OCI-M1 (cell line): ENCODE measurements at regions not wholly inside any gene's neighbourhood (a gene's known extent, or its start where the extent isn't known, plus 50 kb on each side); places are given as distances from the start of the nearest gene placed in this dataset.

ENCODE experiments used
- DNase-seq: peaks from one replicate; lab custom pipeline; 2025; lab: John Stamatoyannopoulos, UW

- DNase-seq, result no peak
Measured at GRCh38 chr1:201748335-201748734, 80.6 kb upstream of the IPO9 start.

- no peak for DNase-seq
Measured at GRCh38 chr1:201749059-201749690, 79.8 kb upstream of the IPO9 start.

GRCh38 chr1:201750120-201750519 lies 78.8 kb upstream of the IPO9 start:
- no peak for DNase-seq

GRCh38 chr1:201750934-201751333 lies 78.0 kb upstream of the IPO9 start:
- DNase-seq, result no peak

GRCh38 chr1:201751872-201752271 lies 77.1 kb upstream of the IPO9 start:
- DNase-seq, result no peak

GRCh38 chr1:201752333-201752732 lies 76.6 kb upstream of the IPO9 start:
- DNase-seq, result no peak

GRCh38 chr1:201753492-201753891 lies 75.5 kb upstream of the IPO9 start:
- no peak for DNase-seq

GRCh38 chr1:201754353-201754752 lies 74.6 kb upstream of the IPO9 start:
- DNase-seq, result no peak

- no peak for DNase-seq
Measured at GRCh38 chr1:201755200-201755599, 73.8 kb upstream of the IPO9 start.

- no peak for DNase-seq
Measured at GRCh38 chr1:201756406-201756805, 72.6 kb upstream of the IPO9 start.

GRCh38 chr1:201758499-201759050 lies 70.4 kb upstream of the IPO9 start:
- DNase-seq, result no peak

- no peak for DNase-seq
Measured at GRCh38 chr1:201759194-201759815, 69.7 kb upstream of the IPO9 start.

- DNase-seq, result no peak
Measured at GRCh38 chr1:201760516-201760915, 68.4 kb upstream of the IPO9 start.

GRCh38 chr1:201761178-201761577 lies 67.8 kb upstream of the IPO9 start:
- no peak for DNase-seq

GRCh38 chr1:201761871-201762270 lies 67.1 kb upstream of the IPO9 start:
- no peak for DNase-seq

GRCh38 chr1:201762381-201762780 lies 66.6 kb upstream of the IPO9 start:
- no peak for DNase-seq

- no peak for DNase-seq
Measured at GRCh38 chr1:201763455-201764140, 65.4 kb upstream of the IPO9 start.

- DNase-seq, result no peak
Measured at GRCh38 chr1:201764166-201764565, 64.8 kb upstream of the IPO9 start.

- DNase-seq, result no peak
Measured at GRCh38 chr1:201764579-201764978, 64.4 kb upstream of the IPO9 start.

- no peak for DNase-seq
Measured at GRCh38 chr1:201766131-201766866, 62.7 kb upstream of the IPO9 start.

- DNase-seq, result no peak
Measured at GRCh38 chr1:201767339-201767738, 61.6 kb upstream of the IPO9 start.

GRCh38 chr1:201769072-201769471 lies 59.9 kb upstream of the IPO9 start:
- DNase-seq, result no peak

GRCh38 chr1:201769966-201770365 lies 59.0 kb upstream of the IPO9 start:
- DNase-seq, result no peak
